ENCODE measurements at regions not wholly inside any gene's neighbourhood (a gene's known extent, or its start where the extent isn't known, plus 50 kb on each side); places are given as distances from the start of the nearest gene placed in this dataset.
"Not testable (repeated sequence)": the region's sequence is repeated elsewhere in the genome, so short reads cannot be mapped to it uniquely, and the experiment has no call there.

DNA sequence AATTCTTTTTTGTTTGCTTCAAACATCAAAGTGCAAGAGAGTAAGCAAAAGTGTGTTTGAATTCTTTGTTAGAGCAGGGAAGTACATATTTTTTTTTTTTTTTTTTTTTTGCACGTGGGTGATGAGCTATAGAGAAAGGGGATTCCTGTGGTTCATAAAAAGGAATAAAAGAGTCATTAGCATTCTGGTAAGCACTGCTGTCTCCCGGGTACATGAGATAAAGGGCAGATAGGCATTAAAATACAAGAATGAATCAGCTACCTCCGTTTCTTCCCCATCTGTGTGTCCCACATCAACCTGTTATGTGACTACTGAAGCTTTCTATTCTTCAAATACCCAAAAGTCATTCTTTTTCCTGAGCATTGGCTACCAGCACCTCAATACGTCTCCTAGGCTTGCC is 102.4 kb upstream of the SEMA3D start:
- DNase-seq (no peak), ATAC-seq (ENCODE audit: poor library complexity) (no peak)
- intact Hi-C loops (cut with DNase I), result no loop called here

DNA sequence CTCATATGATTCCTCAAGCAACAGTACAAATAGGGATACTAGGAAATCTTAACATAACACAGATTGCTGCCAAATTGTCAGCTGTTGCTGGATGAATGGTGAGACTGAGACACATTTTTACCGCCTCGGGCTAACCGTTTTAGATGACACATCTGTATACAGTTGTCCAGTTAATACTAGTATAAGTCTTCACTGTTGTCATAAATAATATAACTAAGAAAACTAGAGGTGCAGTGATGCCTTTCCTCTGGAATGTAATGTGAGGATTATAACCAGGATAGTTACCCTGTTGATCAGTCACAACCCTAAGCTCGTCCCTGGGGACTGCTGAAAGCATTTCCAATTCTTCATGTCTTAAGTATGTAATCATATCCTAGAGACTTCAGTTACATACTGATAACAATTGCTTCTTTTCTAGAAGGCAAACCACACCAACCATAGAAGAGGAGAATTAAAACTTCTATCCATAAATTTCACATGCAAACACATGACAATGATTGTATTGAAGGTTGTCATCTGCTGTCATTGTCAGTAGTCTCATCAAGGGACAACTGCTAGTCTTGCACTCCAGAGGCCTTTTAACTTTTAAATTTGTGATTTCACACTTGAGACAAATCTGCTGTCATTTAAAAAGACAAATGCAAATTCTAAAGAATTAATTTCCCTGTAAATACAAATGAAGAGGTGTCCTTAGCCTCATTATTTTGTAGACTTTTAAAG is 100.4 kb upstream of the SEMA3D start:
- intact Hi-C loops (cut with DNase I), result no loop called here
- DNase-seq, result no peak
- ATAC-seq (ENCODE audit: poor library complexity), result no peak

DNA sequence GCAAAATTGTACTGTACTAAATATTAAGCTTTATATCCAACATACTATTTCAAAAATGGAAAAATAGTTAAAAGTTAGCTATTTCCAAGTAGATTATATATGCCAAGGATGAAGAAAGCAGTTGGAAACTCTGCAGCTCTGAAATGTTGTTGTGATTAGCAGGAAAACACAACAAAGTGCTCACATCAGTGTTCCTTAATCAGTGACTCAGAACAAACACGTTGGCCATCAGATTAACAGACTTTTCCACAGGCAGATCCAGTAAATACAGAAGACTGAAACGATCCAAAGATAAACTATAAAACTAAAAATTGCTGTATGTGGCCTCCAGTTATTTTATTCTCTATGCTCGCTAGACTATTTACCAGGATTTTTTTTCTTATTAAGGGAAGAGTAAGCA is 99.6 kb upstream of the SEMA3D start:
- DNase-seq (no peak), ATAC-seq (ENCODE audit: poor library complexity) (no peak)
- intact Hi-C loops (cut with DNase I), result no loop called here

DNA sequence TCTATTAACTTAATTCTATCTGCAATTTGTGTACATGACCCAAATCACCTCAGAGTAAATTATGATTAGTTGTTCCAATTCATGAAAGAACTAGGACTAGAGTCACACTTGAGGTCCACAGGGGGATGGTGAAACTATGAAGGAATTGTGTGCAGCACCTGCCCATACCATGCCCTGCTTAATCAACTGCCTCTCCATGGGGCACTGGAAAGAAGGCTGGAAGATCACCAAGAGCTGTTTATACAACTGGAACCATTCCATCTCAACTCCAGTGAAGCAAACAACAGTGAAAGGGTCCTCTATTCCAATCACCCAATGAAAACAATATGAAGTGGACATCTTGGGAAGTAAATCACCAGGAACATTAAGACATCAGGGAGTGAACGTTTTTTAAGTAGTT is 98.7 kb upstream of the SEMA3D start:
- ATAC-seq (ENCODE audit: poor library complexity) (no peak), DNase-seq (no peak)
- intact Hi-C loops (cut with DNase I), result no loop called here

DNA sequence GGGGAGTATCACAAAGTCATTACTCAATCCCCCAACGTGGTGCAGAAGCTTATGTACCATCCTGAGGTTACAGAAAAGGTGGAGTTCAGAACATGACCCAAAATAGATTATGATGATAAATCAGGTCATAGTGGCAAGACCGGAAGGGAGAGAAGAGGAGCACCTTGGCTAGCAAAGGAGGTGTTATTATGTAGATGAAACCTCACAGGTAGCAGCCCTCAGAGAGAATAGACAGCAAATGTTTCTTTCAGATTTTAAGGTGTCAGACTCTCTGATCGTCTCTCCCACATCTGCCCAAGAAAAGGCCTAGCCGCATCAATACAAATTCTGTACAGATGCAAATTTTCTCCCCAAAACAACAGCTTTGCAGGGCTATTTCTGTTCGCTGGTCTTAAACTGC is 88.3 kb upstream of the SEMA3D start:
- ATAC-seq (ENCODE audit: poor library complexity) (no peak), DNase-seq (no peak)
- intact Hi-C loops (cut with DNase I), result no loop called here

DNA sequence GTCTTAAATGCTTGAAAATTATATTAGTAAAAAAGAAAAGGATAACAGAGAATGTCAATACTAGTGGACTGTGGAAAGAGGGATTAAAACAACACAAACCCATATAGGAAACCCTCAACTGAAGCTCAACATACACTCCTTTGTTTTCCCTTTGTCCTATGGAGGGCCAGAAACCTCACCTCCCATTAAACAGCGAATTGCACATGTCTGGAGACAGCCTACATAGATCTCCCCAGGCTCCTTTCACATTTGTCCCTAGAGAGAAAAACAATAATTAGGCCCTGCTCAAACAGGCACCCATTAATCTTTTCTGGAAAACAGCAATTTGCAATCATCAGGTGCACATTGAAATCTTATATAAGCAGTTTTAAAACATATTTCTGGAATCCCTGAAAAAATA is 87.6 kb upstream of the SEMA3D start:
- intact Hi-C loops (cut with DNase I), result no loop called here

DNA sequence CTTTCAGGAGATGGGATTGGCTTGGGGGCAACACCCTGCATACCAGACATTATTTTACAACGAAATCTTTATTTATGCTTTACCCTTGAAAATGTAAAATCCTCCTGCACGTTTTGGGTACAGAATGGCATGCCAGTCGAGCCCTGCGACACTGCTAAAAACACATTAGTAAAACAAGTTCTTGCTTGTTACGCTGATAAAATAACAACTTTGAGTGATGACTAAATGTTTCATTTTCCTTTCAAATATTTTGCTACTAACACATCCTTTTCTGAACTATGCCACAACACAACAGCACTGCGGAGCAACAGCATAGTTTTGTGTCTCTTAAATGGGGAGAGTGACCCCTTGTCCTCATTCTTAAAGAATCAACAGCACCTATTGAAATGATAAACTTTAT is 76.0 kb upstream of the SEMA3D start:
- no peak for ATAC-seq (ENCODE audit: poor library complexity)
- intact Hi-C loops (cut with DNase I), result no loop called here
- no peak for DNase-seq

More for the DNA sequence above, 87.6 kb upstream of the SEMA3D start:
- DNase-seq (no peak), ATAC-seq (ENCODE audit: poor library complexity) (no peak)

DNA sequence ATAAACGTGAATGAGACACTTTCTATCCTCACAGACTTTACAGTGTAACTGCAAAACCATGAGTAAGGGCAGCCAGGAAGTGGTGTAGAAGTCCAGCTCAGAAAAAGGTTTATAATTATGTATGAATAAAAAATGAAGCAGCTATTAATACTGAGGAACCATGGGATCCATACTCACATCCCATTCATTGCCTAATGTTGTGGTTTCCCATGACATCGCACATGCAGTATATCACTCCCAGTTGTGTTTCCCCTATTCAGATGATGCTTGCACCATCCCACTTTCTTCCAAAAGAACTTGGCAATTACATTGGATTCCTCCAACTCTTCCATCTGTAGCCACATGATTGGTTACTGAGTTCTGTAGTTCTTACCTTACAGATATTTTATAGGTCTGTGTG is 74.5 kb upstream of the SEMA3D start:
- ATAC-seq (ENCODE audit: poor library complexity) (no peak), DNase-seq (no peak)
- intact Hi-C loops (cut with DNase I), result no loop called here

DNA sequence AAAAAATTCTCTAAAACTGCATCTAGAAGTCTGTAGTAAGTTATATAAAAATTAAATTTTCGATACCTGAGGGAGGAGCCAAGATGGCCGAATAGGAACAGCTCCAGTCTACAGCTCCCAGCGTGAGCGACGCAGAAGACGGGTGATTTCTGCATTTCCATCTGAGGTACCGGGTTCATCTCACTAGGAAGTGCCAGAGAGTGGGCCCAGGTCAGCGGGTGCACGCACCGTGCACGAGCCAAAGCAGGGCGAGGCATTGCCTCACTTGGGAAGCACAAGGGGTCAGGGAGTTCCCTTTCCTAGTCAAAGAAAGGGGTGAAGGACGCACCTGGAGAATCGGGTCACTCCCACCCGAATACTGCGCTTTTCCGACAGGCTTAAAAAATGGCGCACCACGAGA is 62.9 kb upstream of the SEMA3D start:
- ATAC-seq (ENCODE audit: poor library complexity); DNase-seq; intact Hi-C loops (cut with DNase I): not testable (repeated sequence)

DNA sequence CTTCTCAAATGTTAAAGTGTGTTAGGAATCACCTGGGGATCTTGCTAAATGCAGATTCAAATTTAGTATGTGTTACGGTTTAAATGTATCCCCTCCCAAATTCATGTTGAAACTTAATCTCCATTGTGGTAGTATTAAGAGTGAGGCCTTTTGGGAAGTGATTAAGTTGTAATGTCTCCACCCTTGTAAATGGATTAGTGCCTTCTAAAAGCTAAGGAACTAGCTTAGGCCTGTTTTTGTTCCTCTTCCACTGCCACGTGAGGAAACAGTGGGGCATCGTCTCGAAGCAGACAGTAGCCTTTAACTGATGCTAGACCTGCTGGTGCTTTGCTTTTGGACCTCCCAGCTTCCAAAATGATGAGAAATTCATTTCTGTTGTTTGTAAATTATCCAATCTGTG is 52.3 kb upstream of the SEMA3D start:
- intact Hi-C loops (cut with DNase I), result no loop called here
- no peak for DNase-seq
- ATAC-seq (ENCODE audit: poor library complexity), result no peak

DNA sequence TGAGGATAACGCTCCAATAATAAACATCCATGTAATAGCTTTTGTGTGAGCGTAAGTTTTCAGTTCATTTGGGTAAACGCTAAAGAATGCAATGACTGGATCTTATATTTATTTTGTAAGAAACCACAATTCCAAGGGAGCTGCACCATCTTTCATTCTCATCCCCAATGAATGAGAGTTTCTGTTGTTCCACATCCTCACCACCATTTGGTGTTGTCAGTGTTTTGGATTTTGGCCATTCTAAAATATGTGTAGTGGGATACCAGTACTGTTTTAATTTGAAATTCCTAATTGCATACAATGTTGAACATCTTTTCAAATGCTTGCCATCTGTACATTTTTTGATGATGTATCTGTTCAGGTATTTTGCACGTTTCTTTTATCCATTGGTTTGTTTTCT is 50.9 kb upstream of the SEMA3D start:
- intact Hi-C loops (cut with DNase I), result no loop called here
- DNase-seq (no peak), ATAC-seq (ENCODE audit: poor library complexity) (no peak)
